Right ventricle myocardium inferior (tissue), 1 donor: ENCODE measurements at regions not wholly inside any gene's neighbourhood (a gene's known extent, or its start where the extent isn't known, plus 50 kb on each side); places are given as distances from the start of the nearest gene placed in this dataset.

Source experiments
- ATAC-seq: fragments of 200-7000 bp; cut with Tn5 transposase; one replicate; pipeline ENCODE4 v1.9.1; 2020; ENCODE audit warnings: mild to moderate bottlenecking, moderate library complexity
- DNase-seq: peaks from one replicate; pipeline ENCODE4 v3.0.0; 2021; ENCODE audit errors: missing footprints
- intact Hi-C: fragments of 100-400 bp; cut with DNase I; formaldehyde crosslinking; loops from one replicate; pipeline ENCODE4 v1.11.0; 2022
- donor health status: DM: no; HTN: yes; CAD: no; lungs with severe emphysema.

GRCh38 chr9:88326936-88327335 is 61.3 kb upstream of the SPIN1 start:
- no peak for DNase-seq
- no peak for ATAC-seq
- intact Hi-C loops, result no loop called here

- ATAC-seq, result no peak
- intact Hi-C loops, result no loop called here
- no peak for DNase-seq
Measured at GRCh38 chr9:88326015-88326414, 62.2 kb upstream of the SPIN1 start.

- DNase-seq (no peak), ATAC-seq (peak; percentile 28)
- intact Hi-C loops, result no loop called here
Measured at GRCh38 chr9:88322906-88323566, 65.2 kb upstream of the SPIN1 start.

GRCh38 chr9:88321764-88322163 is 66.5 kb upstream of the SPIN1 start:
- DNase-seq (no peak), ATAC-seq (no peak)
- intact Hi-C loops, result no loop called here

- ATAC-seq (no peak), DNase-seq (no peak)
Measured at GRCh38 chr9:88320748-88321415, 67.4 kb upstream of the SPIN1 start.

GRCh38 chr9:88319936-88320747 is 68.1 kb upstream of the SPIN1 start:
- intact Hi-C loops, result no loop called here
- no peak for ATAC-seq
- DNase-seq, result no peak

More at GRCh38 chr9:88320748-88321415, 67.4 kb upstream of the SPIN1 start:
- intact Hi-C loops, result no loop called here

GRCh38 chr9:88313364-88314220 is 74.7 kb upstream of the SPIN1 start:
- intact Hi-C loops, result no loop called here
- DNase-seq, result no peak

GRCh38 chr9:88312517-88313103 is 75.6 kb upstream of the SPIN1 start:
- DNase-seq, result no peak
- intact Hi-C loops, result no loop called here
- ATAC-seq, result no peak

More at GRCh38 chr9:88313364-88314220, 74.7 kb upstream of the SPIN1 start:
- no peak for ATAC-seq

GRCh38 chr9:88312045-88312444 is 76.2 kb upstream of the SPIN1 start:
- intact Hi-C loops, result no loop called here
- ATAC-seq (no peak), DNase-seq (no peak)

GRCh38 chr9:88310310-88310980 is 77.8 kb upstream of the SPIN1 start:
- DNase-seq (no peak), ATAC-seq (no peak)
- intact Hi-C loops, result no loop called here

- DNase-seq, result no peak
- intact Hi-C loops, result loop anchor here (10.0 kb wide), 1 partner anchor 266 kb away; no protein-coding TSS in a partner anchor
- ATAC-seq, result no peak
Measured at GRCh38 chr9:88308831-88309560, 79.2 kb upstream of the SPIN1 start.

GRCh38 chr9:88307136-88307535 is 81.1 kb upstream of the SPIN1 start:
- intact Hi-C loops, result loop anchor here (10.0 kb wide), 1 partner anchor 268 kb away; no protein-coding TSS in a partner anchor
- ATAC-seq, result peak; percentile 84
- no peak for DNase-seq

- intact Hi-C loops, result loop anchor here (10.0 kb wide), 1 partner anchor 271 kb away; no protein-coding TSS in a partner anchor
- no peak for DNase-seq
- ATAC-seq, result no peak
Measured at GRCh38 chr9:88303721-88304451, 84.4 kb upstream of the SPIN1 start.

GRCh38 chr9:88302579-88303324 is 85.5 kb upstream of the SPIN1 start:
- intact Hi-C loops, result loop anchor here (10.0 kb wide), 1 partner anchor 272 kb away; no protein-coding TSS in a partner anchor
- DNase-seq (no peak), ATAC-seq (no peak)

- DNase-seq (no peak), ATAC-seq (no peak)
- intact Hi-C loops, result loop anchor here (10.0 kb wide), 1 partner anchor 274 kb away; no protein-coding TSS in a partner anchor
Measured at GRCh38 chr9:88300556-88300955, 87.7 kb upstream of the SPIN1 start.

GRCh38 chr9:88291856-88292255 is 96.4 kb upstream of the SPIN1 start:
- DNase-seq, result no peak
- intact Hi-C loops, result no loop called here
- no peak for ATAC-seq
